ENCODE measurements at regions not wholly inside any gene's neighbourhood (a gene's known extent, or its start where the extent isn't known, plus 50 kb on each side); places are given as distances from the start of the nearest gene placed in this dataset.
"Not testable (repeated sequence)": the region's sequence is repeated elsewhere in the genome, so short reads cannot be mapped to it uniquely, and the experiment has no call there.

GRCh38 chr12:131568336-131568735 is 142.6 kb upstream of the SFSWAP start:
- DNase-seq (ENCODE audit: low read depth, low spot score) = no peak

DNA sequence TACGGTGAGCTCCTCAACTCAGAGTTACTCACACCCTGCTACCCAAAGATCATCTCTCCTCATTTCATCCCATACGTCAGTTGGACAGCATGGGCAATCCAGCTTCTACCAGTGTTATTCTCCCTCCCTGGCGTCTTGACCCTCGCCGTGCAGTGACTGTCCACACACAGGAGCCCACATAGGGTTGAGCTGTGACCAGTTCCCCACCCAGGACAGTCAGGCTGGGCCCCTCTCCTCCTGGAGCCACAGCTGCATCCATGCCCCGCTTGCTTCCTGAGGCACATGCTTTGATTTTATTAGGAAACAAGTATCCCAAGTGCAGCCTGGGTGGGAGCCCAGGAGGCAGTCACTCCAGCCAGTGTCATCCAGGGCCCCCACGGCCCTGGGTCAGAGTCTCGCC is 140.3 kb upstream of the SFSWAP start:
- DNase-seq (ENCODE audit: low read depth, low spot score) = no peak

GRCh38 chr12:131571827-131572226 is 139.1 kb upstream of the SFSWAP start:
- no peak for DNase-seq (ENCODE audit: low read depth, low spot score)

DNA sequence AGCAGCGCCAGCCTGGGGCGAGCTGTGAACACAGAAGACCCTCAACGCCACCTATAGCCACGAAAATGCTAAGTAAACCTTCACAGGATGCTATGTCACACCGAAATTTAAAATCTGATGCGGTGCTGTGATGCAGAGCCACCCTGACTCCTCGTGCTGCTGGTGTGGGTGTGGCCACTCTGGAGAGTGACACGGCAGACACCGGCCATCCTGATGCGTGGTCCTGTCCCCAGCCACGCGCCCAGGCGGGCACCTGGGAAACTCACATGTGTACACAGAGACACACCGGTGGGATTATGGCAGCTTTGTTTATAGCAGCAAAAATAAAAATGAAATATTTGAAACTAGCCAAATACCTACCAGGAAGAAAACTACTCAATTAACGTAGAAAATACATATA is 138.3 kb upstream of the SFSWAP start:
- DNase-seq (ENCODE audit: low read depth, low spot score) = no peak

DNA sequence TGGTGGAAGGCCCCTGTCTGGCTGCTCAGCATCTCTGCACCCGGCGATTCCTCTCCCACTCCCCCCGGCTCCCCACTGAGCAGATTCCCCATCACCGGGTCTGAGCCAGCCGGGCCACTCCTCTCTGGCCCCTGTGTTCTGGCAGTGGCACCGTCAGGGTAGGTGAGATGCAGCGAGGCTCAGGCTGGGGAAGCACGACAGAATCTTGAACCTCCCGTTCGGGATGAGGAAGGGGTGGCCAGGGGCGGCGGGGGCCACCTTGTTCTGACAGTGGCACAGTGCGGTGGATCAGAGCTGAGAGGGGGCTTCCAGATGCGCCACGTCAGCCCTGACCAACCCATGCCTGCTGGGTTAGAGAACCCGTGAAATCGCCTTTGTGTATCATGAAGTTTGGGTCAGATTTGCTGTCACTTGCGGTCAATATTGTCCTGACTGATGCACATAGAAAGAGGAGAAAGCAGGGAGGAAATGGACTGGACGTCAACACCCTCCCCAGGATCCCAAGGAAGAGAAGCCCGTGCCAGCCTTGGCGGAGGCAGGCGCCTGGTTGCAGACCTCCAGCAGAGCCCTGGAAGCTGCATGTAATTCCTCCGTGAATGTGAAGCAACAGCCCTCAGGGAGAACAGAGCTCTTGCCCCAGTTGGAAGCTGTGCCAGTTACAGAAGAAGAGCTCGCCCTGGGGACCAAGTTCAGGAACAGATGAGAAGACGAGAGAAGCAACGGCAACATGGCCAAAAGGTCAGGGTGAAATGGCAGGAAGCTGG is 137.1 kb upstream of the SFSWAP start:
- DNase-seq (ENCODE audit: low read depth, low spot score) = no peak

GRCh38 chr12:131574395-131574771 is 136.5 kb upstream of the SFSWAP start:
- no peak for DNase-seq (ENCODE audit: low read depth, low spot score)

DNA sequence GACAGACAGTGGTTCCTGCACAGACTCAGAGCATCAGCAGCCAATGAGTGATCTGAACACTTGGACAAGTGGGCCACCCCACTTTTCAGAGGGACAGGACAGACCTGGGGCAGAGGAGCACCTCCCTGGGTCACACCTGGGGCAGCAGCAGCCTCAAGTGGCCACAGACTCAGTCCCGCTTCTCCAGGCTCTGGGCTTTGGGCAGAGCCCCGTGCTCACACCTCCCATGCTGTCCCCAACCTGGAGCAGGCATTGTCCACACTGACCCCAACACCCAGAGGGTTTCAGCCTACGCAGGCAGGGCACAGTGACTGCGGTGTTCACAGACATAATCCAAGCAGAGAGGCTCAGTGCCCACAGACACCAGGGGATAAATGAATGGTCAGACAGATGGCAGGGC is 135.5 kb upstream of the SFSWAP start:
- no peak for DNase-seq (ENCODE audit: low read depth, low spot score)

DNA sequence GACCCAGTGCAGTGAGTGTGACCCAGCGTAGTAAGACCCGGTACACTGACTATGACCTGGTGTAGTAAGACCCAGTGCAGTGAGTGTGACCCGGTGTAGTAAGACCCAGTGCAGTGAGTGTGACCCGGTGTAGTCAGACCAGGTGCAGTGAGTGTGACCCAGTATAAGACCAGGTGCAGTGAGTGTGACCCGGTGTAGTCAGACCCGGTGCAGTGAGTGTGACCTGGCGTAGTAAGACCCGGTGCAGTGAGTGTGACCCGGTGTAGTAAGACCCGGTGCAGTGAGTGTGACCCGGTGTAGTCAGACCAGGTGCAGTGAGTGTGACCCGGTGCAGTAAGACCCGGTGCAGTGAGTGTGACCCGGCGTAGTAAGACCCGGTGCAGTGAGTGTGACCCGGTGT is 134.2 kb upstream of the SFSWAP start:
- DNase-seq (ENCODE audit: low read depth, low spot score) = not testable (repeated sequence)

DNA sequence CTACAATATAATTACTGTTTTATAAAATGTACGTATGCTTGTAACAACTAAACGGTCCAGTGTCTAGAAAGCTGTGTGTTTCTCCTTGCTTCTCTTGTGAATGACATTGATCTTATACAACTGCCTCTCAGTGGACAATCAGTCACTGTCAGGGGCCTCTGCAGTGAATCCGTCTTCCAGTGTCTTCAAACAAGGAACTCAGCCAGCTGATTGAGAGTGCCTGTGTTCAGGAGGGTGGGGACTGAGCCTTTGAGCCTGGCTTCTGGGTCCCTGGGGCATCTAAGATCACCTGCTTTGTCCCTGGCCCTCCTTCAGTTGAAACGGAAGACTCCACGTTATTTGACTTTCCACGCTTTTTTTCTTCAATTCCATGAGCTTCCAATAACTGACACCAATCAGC is 133.1 kb upstream of the SFSWAP start:
- no peak for DNase-seq (ENCODE audit: low read depth, low spot score)

GRCh38 chr12:131578828-131579470 is 131.9 kb upstream of the SFSWAP start:
- no peak for DNase-seq (ENCODE audit: low read depth, low spot score)

GRCh38 chr12:131583090-131583712 is 127.7 kb upstream of the SFSWAP start:
- no peak for DNase-seq (ENCODE audit: low read depth, low spot score)

DNA sequence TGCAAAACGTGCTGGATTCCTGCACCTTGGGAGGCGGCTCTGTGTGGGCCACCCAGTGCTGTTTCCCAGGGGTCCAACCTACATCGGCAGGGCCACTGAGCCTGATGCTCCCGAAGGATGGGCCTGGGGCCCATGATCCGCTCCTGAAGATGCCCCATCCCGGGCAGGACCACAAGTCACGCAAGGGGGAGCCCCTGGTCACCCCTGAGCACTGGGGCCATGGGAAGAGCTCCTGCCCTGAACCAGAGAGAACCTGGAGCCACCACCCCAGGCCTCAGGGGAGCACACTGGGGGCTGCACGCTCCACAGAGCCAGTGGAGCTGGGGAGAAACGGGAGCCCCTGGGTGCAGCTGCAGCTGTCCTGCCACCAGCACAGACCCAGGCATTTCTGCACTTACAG is 124.6 kb upstream of the SFSWAP start:
- DNase-seq (ENCODE audit: low read depth, low spot score) = no peak

- DNase-seq (ENCODE audit: low read depth, low spot score) = no peak
These were observed 124.1 kb upstream of the SFSWAP start for GRCh38 chr12:131586761-131587160.

DNA sequence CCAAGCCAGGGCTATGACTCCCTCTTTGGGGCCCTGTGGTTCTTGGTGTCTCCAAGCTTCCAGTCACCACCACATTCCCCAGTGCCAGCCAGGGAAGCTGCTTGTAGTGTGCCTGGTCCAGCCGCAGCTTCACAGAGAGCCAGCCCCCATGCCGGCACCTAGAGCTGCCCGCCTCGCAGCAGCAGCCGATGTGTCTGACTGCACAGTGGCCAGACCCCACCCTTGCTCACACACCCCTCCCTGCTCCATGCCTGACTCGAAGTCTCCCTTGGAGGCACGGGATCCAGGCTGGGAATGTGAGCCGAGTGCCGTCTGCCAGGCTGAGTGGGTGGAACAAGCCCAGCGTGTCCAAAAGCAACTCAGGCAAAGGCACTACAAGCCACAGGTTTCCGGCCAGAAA is 123.3 kb upstream of the SFSWAP start:
- DNase-seq (ENCODE audit: low read depth, low spot score) = no peak

DNA sequence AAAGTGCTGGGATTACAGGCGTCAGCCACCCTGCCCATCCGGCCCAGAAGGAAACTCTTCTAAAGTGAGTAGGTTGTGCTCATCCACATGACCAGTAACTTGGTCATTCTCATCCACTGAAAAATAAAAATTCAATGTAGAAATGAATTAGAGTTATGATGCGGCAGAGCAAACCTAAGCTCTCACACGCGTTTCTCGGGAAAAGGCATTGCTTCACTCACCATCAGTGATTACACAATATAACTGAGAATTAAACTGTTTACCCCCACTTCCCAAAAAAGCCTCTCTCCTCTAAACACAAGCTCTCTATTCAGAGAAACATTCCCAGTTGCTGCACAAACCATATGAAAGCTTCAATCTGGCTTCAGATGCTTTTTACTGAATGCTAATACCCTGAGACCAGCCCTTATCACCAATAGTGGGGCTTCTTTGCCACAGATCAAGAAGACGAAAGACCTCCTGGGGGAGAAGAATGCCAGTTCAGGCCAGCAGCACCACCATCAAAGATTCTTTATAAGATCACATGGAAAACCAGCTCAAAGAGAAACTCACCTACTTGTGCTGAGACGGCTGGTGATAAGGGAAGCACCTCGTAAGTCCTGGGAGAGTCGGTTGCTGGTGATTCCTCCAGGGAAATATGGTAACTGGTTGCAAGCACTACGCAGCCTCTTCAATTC is 121.5 kb upstream of the SFSWAP start:
- DNase-seq (ENCODE audit: low read depth, low spot score) = no peak

DNA sequence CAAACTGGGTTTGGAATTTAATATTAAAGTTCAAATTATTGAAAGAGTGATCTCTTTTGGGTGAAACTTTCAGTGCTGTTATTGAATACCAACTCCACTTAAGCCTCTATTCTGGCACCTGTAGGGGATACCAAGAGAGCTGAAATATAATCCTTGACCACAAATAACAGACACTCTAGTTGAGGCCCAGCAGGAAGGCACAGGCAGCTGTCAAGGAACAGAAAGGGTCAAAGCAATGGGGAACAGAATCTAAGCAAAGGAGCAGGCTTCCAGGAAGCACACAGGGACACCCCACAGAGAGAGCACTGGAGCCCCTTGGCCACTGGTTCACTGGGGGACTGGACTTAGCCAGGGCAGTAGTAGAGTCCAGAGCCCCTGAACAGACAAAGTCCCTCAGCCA is 120.9 kb upstream of the SFSWAP start:
- no peak for DNase-seq (ENCODE audit: low read depth, low spot score)

- no peak for DNase-seq (ENCODE audit: low read depth, low spot score)
These were observed 119.8 kb upstream of the SFSWAP start for GRCh38 chr12:131591136-131591535.

GRCh38 chr12:131591714-131592709 is 118.9 kb upstream of the SFSWAP start:
- DNase-seq (ENCODE audit: low read depth, low spot score) = no peak

GRCh38 chr12:131592972-131593371 is 117.9 kb upstream of the SFSWAP start:
- DNase-seq (ENCODE audit: low read depth, low spot score) = no peak

DNA sequence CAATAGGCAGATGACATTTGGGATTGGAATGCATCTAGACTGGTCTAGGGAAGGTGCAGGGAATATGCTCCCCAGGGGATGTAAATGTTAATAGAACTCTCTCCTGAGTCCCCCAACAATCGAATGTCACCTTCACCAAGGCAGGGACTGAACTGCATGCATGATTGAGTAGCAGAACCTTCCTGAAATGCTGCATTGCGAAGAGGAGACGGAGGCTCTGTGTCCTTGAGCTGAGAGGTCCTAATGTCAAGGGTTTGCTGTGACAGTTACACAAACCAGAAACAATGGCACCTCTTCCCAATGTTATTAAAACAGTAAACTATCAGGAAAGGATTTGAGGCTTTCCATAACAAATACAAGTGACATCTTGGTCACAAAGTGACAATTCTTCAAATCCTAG is 117.5 kb upstream of the SFSWAP start:
- no peak for DNase-seq (ENCODE audit: low read depth, low spot score)

GRCh38 chr12:131596115-131596514 is 114.8 kb upstream of the SFSWAP start:
- DNase-seq (ENCODE audit: low read depth, low spot score) = no peak
